Mesothelial cell of epicardium (in vitro differentiated cells): ENCODE measurements at regions not wholly inside any gene's neighbourhood (a gene's known extent, or its start where the extent isn't known, plus 50 kb on each side); places are given as distances from the start of the nearest gene placed in this dataset.

Source experiments
- DNase-seq, 2 experiments: peaks; one replicate each; pipeline ENCODE4 v3.0.0; 2021; ENCODE audit warnings: low spot score in 2 of 2; ENCODE audit not compliant: unreplicated experiment in 2 of 2
- H3K27ac Mint-ChIP-seq: 2 replicates; pipeline ENCODE4 v1.8.0; 2021; ENCODE audit warnings: mixed read lengths
- H3K27me3 Mint-ChIP-seq: 2 replicates; pipeline ENCODE4 v1.8.0; 2021; ENCODE audit warnings: low read depth, mixed read lengths
- H3K36me3 Mint-ChIP-seq: 2 replicates; pipeline ENCODE4 v1.8.0; 2021; ENCODE audit warnings: mixed read lengths
- H3K4me1 Mint-ChIP-seq: 2 replicates; pipeline ENCODE4 v1.8.0; 2021; ENCODE audit warnings: mixed read lengths
- H3K4me3 Mint-ChIP-seq: 2 replicates; pipeline ENCODE4 v1.8.0; 2021; ENCODE audit warnings: mild to moderate bottlenecking, moderate library complexity, mixed read lengths
- H3K9me3 Mint-ChIP-seq: 2 replicates; pipeline ENCODE4 v1.8.0; 2021; ENCODE audit warnings: mixed read lengths
- CTCF ChIP-seq: fragments of 200-600 bp; sonication (generic); IDR thresholded peaks from one replicate; pipeline ENCODE4 v1.5.0; 2021; ENCODE audit warnings: antibody characterized with exemption; ENCODE audit not compliant: unreplicated experiment

DNA sequence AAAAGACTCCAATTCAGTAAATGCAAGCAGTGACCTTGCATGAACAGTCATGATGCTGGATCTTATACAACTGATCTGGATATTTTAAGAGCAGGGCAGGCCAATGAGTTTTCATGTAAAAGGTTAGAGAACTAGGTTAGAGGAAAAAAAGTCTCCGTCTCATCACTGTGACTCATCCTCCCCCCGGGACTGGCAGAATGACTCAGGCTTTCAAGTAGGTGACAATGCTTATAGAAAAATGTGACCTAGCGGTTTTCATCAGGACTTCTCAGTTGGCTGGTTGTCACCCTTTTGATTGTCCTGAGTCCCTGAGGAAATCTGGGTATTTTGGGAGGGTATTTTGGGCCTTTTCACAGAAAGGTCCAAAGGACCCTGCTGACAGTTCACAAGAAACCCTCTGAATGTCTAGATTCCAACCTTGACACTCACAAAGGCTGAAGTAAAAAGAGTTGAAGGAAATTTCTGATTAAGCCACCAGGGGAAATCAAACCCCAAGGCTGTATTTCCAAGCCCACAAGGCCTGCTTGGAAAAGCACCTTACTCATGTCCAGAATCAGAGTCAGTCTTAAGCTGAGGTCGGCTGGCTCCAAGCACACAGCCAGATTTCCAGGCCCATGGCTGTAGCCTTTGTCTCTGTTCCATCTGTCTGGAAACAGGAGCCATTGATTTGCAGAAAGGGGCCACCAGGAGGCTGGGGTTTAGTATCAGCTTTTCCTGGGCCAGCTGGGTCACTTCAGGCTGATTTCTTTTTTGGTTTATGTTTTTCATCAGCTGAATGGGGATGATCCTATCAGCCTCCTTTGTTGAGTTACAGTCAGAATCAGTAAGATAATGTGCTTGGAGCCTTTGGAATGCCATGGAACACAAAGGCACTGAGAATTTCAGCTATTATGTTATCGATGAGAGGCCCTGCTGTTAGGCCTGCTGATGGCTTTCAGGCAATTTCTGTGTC lies 226.4 kb upstream of the HABP2 start:
- H3K9me3 Mint-ChIP-seq, result no peaks in the 10 kb centered on the region
- H3K36me3 Mint-ChIP-seq, result no peaks in the 10 kb centered on the region
- H3K27ac Mint-ChIP-seq, result no peak overlapping the region
- no peak overlapping the region for H3K4me3 Mint-ChIP-seq
- H3K27me3 Mint-ChIP-seq, result no peaks in the 10 kb centered on the region
- no peaks in the 10 kb centered on the region for H3K4me1 Mint-ChIP-seq
- peak; percentile 21 for TF ChIP-seq CTCF
- DNase-seq, result no peak

- Mint-ChIP-seq H3K36me3 (no peaks in the 10 kb centered on the region), H3K27me3 (no peaks in the 10 kb centered on the region), H3K9me3 (peaks cover 6% of the 10 kb centered on the region), H3K27ac (no peak overlapping the region), H3K4me3 (no peak overlapping the region), H3K4me1 (no peaks in the 10 kb centered on the region)
- no peak for TF ChIP-seq CTCF
- DNase-seq, result no peak
Measured at GRCh38 chr10:113329121-113329596, 223.7 kb upstream of the HABP2 start.

GRCh38 chr10:113331961-113332360 lies 220.9 kb upstream of the HABP2 start:
- TF ChIP-seq CTCF, result no peak
- Mint-ChIP-seq H3K9me3 (peaks cover 14% of the 10 kb centered on the region), H3K36me3 (no peaks in the 10 kb centered on the region), H3K4me3 (no peak overlapping the region), H3K27ac (no peak overlapping the region), H3K27me3 (no peaks in the 10 kb centered on the region), H3K4me1 (no peaks in the 10 kb centered on the region)
- no peak for DNase-seq

DNA sequence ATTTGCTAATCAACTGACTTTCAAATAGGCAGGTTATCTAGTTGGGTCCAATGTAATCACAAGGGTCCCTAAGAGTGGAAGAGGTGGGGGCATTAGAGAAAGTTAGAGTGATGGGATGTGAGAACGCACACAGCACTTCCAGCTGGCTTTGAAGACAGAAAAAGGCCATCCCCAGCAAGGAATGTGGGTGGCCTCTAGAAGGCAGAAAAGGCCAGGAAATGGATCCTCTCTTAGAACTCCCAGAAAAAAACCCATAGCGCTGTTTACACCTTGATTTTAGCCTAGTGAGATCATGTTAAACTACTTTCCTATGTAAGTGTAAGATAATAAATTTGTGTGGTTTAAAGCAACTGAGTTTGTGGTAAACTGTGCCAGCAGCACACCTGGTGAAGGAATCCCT lies 219.5 kb upstream of the HABP2 start:
- Mint-ChIP-seq H3K9me3 (peaks cover 14% of the 10 kb centered on the region), H3K36me3 (no peaks in the 10 kb centered on the region), H3K4me3 (no peak overlapping the region), H3K4me1 (peaks cover 2% of the 10 kb centered on the region), H3K27me3 (peaks cover under 1% of the 10 kb centered on the region), H3K27ac (no peak overlapping the region)
- no peak for TF ChIP-seq CTCF
- no peak for DNase-seq

- no peak for TF ChIP-seq CTCF
- no peak for DNase-seq
- Mint-ChIP-seq H3K9me3 (peaks cover 14% of the 10 kb centered on the region), H3K27me3 (peaks cover 3% of the 10 kb centered on the region), H3K4me3 (no peak overlapping the region), H3K36me3 (no peaks in the 10 kb centered on the region), H3K27ac (no peak overlapping the region), H3K4me1 (peaks cover 2% of the 10 kb centered on the region)
Measured at GRCh38 chr10:113335592-113335991, 217.3 kb upstream of the HABP2 start.
